ENCODE measurements at regions not wholly inside any gene's neighbourhood (a gene's known extent, or its start where the extent isn't known, plus 50 kb on each side); places are given as distances from the start of the nearest gene placed in this dataset.

- TF ChIP-seq MXI1 (IDR thresholded peaks at IDR 0.05; ENCODE audit: borderline replicate concordance, low read depth, low read length) = no peak
- no peak for TF ChIP-seq CTCF (conservative IDR thresholded peaks at IDR 0.05; ENCODE audit: low read depth, low read length)
- no peak for TF ChIP-seq FOS (IDR thresholded peaks at IDR 0.05; ENCODE audit: low read depth, low read length)
- no peak for TF ChIP-seq POLR2A (IDR thresholded peaks at IDR 0.05; ENCODE audit: low read depth, low read length)
- TF ChIP-seq, protein P1, sequence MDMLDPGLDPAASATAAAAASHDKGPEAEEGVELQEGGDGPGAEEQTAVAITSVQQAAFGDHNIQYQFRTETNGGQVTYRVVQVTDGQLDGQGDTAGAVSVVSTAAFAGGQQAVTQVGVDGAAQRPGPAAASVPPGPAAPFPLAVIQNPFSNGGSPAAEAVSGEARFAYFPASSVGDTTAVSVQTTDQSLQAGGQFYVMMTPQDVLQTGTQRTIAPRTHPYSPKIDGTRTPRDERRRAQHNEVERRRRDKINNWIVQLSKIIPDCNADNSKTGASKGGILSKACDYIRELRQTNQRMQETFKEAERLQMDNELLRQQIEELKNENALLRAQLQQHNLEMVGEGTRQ (IDR thresholded peaks at IDR 0.05; ENCODE audit: low read depth, low read length) = no peak
- no peak for TF ChIP-seq MAZ (IDR thresholded peaks at IDR 0.05; ENCODE audit: borderline replicate concordance, low read depth, low read length)
- TF ChIP-seq CEBPB (IDR thresholded peaks at IDR 0.05; ENCODE audit: low read depth, low read length) = no peak
- no peak for TF ChIP-seq RCOR1 (IDR thresholded peaks at IDR 0.05; ENCODE audit: insufficient replicate concordance, low read length)
- no peak for TF ChIP-seq RAD21 (IDR thresholded peaks at IDR 0.05; ENCODE audit: low read length)
- TF ChIP-seq NFE2L2 (IDR thresholded peaks at IDR 0.05; ENCODE audit: low read depth, low read length) = no peak
- no peak for TF ChIP-seq ELK1 (IDR thresholded peaks at IDR 0.05; ENCODE audit: borderline replicate concordance, low read depth, low read length)
- no peak for TF ChIP-seq CHD1 (IDR thresholded peaks at IDR 0.05; ENCODE audit: low read depth, low read length)
- TF ChIP-seq SMC3 (IDR thresholded peaks at IDR 0.05; ENCODE audit: low read depth, low read length) = no peak
- TF ChIP-seq BHLHE40 (IDR thresholded peaks at IDR 0.05; ENCODE audit: low read depth, low read length) = no peak
These were observed 708.5 kb downstream of the SQOR start for GRCh38 chr15:46343196-46343935.

Data from IMR-90 (cell line).